ENCODE measurements at regions not wholly inside any gene's neighbourhood (a gene's known extent, or its start where the extent isn't known, plus 50 kb on each side); places are given as distances from the start of the nearest gene placed in this dataset.

- intact Hi-C loops (cut with DNase I) = no loop called here
- TF ChIP-seq CTCF (IDR thresholded peaks at IDR 0.05) = no peak
- TF ChIP-seq POLR2A (IDR thresholded peaks at IDR 0.05) = no peak
- Histone ChIP-seq H3K4me3 (no peak overlapping the region), H3K27me3 (peaks cover 0 to 50% (median 0%) of the 10 kb centered on the region in 4 donors), H3K36me3 (no peaks in the 10 kb centered on the region), H3K4me1 (no peaks in the 10 kb centered on the region), H3K27ac (no peak overlapping the region), H3K9me3 (no peaks in the 10 kb centered on the region)
- WGBS, 2 donors = 64 to 70% methylated on average over 6 to 11 of the region's 11 CpGs
- no peak for DNase-seq
These were observed 363.6 kb upstream of the SFSWAP start for GRCh38 chr12:131347345-131347714.

GRCh38 chr12:131347732-131348131 is 363.2 kb upstream of the SFSWAP start:
- Histone ChIP-seq H3K4me1 (no peaks in the 10 kb centered on the region), H3K4me3 (no peak overlapping the region), H3K36me3 (no peaks in the 10 kb centered on the region), H3K9me3 (no peaks in the 10 kb centered on the region), H3K27ac (no peak overlapping the region), H3K27me3 (peaks cover 0 to 50% (median 0%) of the 10 kb centered on the region in 4 donors)
- WGBS, 2 donors = 94 to 97% methylated on average over 7 of the region's 7 CpGs
- TF ChIP-seq CTCF (IDR thresholded peaks at IDR 0.05) (no peak), POLR2A (IDR thresholded peaks at IDR 0.05) (no peak)
- no peak for DNase-seq
- intact Hi-C loops (cut with DNase I) = no loop called here

GRCh38 chr12:131348231-131348630 is 362.7 kb upstream of the SFSWAP start:
- no peak for TF ChIP-seq POLR2A (IDR thresholded peaks at IDR 0.05)
- TF ChIP-seq CTCF (IDR thresholded peaks at IDR 0.05) = no peak
- H3K4me1 ChIP-seq = no peaks in the 10 kb centered on the region
- no peak overlapping the region for H3K4me3 ChIP-seq
- H3K36me3 ChIP-seq = no peaks in the 10 kb centered on the region
- no peak for DNase-seq
- intact Hi-C loops (cut with DNase I) = no loop called here
- WGBS, 2 donors = 25 to 42% methylated on average over 9 to 13 of the region's 13 CpGs
- no peak overlapping the region for H3K27ac ChIP-seq
- peaks cover 0 to 50% (median 0%) of the 10 kb centered on the region in 4 donors for H3K27me3 ChIP-seq
- no peaks in the 10 kb centered on the region for H3K9me3 ChIP-seq

GRCh38 chr12:131348646-131349045 is 362.2 kb upstream of the SFSWAP start:
- Histone ChIP-seq H3K4me1 (no peaks in the 10 kb centered on the region), H3K36me3 (no peaks in the 10 kb centered on the region), H3K27ac (no peak overlapping the region), H3K9me3 (no peaks in the 10 kb centered on the region), H3K27me3 (peaks cover 0 to 50% (median 0%) of the 10 kb centered on the region in 4 donors), H3K4me3 (no peak overlapping the region)
- WGBS, 2 donors = 32 to 40% methylated on average over 4 of the region's 4 CpGs
- DNase-seq = no peak
- no peak for TF ChIP-seq POLR2A (IDR thresholded peaks at IDR 0.05)
- no peak for TF ChIP-seq CTCF (IDR thresholded peaks at IDR 0.05)
- intact Hi-C loops (cut with DNase I) = no loop called here

- intact Hi-C loops (cut with DNase I) = no loop called here
- Histone ChIP-seq H3K27ac (no peak overlapping the region), H3K9me3 (no peaks in the 10 kb centered on the region), H3K36me3 (no peaks in the 10 kb centered on the region), H3K4me1 (no peaks in the 10 kb centered on the region), H3K27me3 (peaks cover 0 to 53% (median 0%) of the 10 kb centered on the region in 4 donors), H3K4me3 (no peak overlapping the region)
- TF ChIP-seq CTCF (IDR thresholded peaks at IDR 0.05) = no peak
- no peak for DNase-seq
- 51 to 72% methylated on average over 16 to 18 of the region's 20 CpGs for WGBS, 2 donors
These were observed 361.3 kb upstream of the SFSWAP start for GRCh38 chr12:131349397-131350127.

Measured in esophagus squamous epithelium (tissue), 5 donors.